NCI-H446 treated with DMSO at 0.1 percent for 48 hours (cell line): ENCODE measurements at regions not wholly inside any gene's neighbourhood (a gene's known extent, or its start where the extent isn't known, plus 50 kb on each side); places are given as distances from the start of the nearest gene placed in this dataset.
A peak's percentile ranks its signal among the peaks of the same experiment; 100 is the strongest.

ENCODE experiments used
- DNase-seq: peaks from one replicate; lab custom pipeline; 2025; lab: John Stamatoyannopoulos, UW

GRCh38 chr14:58697930-58698642 is 60.3 kb downstream of the DACT1 start:
- peak; percentile 8 for DNase-seq

- no peak for DNase-seq
Measured at GRCh38 chr14:58699681-58700205, 62.0 kb downstream of the DACT1 start.

- peak; percentile 83 for DNase-seq
Measured at GRCh38 chr14:58701156-58701555, 63.4 kb downstream of the DACT1 start.

GRCh38 chr14:58701604-58702003 is 63.8 kb downstream of the DACT1 start:
- peak; percentile 35 for DNase-seq

- no peak for DNase-seq
Measured at GRCh38 chr14:58702441-58703160, 64.8 kb downstream of the DACT1 start.

- no peak for DNase-seq
Measured at GRCh38 chr14:58703161-58703506, 65.4 kb downstream of the DACT1 start.

GRCh38 chr14:58705066-58705465 is 67.3 kb downstream of the DACT1 start:
- DNase-seq: no peak

GRCh38 chr14:58707949-58708348 is 70.2 kb downstream of the DACT1 start:
- no peak for DNase-seq

- DNase-seq: no peak
Measured at GRCh38 chr14:58709949-58710348, 72.2 kb downstream of the DACT1 start.

GRCh38 chr14:58711382-58711781 is 73.6 kb downstream of the DACT1 start:
- DNase-seq: no peak

- peak; percentile 53 for DNase-seq
Measured at GRCh38 chr14:58712357-58712756, 74.6 kb downstream of the DACT1 start.

- no peak for DNase-seq
Measured at GRCh38 chr14:58713677-58714076, 75.9 kb downstream of the DACT1 start.

- DNase-seq: no peak
Measured at GRCh38 chr14:58716706-58717105, 78.9 kb downstream of the DACT1 start.

- DNase-seq: no peak
Measured at GRCh38 chr14:58717211-58717610, 79.4 kb downstream of the DACT1 start.

- no peak for DNase-seq
Measured at GRCh38 chr14:58717813-58718212, 80.1 kb downstream of the DACT1 start.

- DNase-seq: no peak
Measured at GRCh38 chr14:58718226-58719205, 80.8 kb downstream of the DACT1 start.

- DNase-seq: no peak
Measured at GRCh38 chr14:58721723-58722122, 84.0 kb downstream of the DACT1 start.

GRCh38 chr14:58722441-58722840 is 84.7 kb downstream of the DACT1 start:
- DNase-seq: no peak

GRCh38 chr14:58724206-58724605 is 86.4 kb downstream of the DACT1 start:
- no peak for DNase-seq

GRCh38 chr14:58724702-58725101 is 86.9 kb downstream of the DACT1 start:
- no peak for DNase-seq

- no peak for DNase-seq
Measured at GRCh38 chr14:58725226-58725625, 87.5 kb downstream of the DACT1 start.

GRCh38 chr14:58725871-58726270 is 88.1 kb downstream of the DACT1 start:
- DNase-seq: no peak
